GM21529 (cell line): ENCODE measurements at regions not wholly inside any gene's neighbourhood (a gene's known extent, or its start where the extent isn't known, plus 50 kb on each side); places are given as distances from the start of the nearest gene placed in this dataset.

Experiments used
- ATAC-seq: cut with Tn5 transposase; IDR thresholded peaks from one replicate; pipeline ENCODE4 v1.9.1; 2021; ENCODE audit not compliant: unreplicated experiment

- ATAC-seq: no peak
Measured at GRCh38 chr10:29395409-29395808, 106.5 kb downstream of the LYZL1 start.

DNA sequence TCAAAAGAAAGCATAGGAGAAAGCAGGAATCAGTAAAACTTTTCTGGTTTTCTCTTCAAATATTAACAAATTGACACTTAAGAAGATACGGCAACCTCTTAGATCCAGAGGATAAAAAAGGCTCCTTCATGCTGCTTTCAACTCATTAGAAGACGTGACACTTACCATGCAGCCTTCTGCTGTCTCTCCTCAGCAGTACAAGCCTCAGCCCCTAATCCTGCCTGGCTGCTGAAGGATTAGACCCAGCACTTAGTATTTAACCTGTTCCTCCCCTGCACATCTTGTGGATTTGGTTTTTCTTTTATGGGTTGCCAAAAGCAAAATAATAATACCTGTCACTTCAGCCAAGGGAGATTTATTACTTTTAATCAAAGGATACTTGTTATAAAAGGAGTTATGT, 108.4 kb downstream of the LYZL1 start:
- no peak for ATAC-seq

DNA sequence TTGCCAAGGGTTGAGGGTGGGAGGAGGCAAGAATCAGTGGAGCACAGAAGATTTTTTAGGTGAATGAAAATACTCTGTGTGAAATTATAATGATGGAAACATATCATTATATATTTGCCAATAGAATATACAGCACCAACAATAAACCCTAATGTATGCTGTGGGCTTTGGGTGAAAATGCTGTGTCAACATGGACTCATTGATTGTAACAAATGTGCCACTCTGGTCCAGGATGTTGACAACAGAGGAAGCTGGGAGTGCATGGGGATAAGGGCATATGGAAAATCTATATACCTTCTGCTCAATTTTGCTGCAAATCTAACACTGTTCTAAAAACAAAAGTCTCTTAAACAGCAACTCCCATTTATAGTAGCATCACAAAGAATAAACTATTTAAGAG, 114.3 kb downstream of the LYZL1 start:
- ATAC-seq: no peak

DNA sequence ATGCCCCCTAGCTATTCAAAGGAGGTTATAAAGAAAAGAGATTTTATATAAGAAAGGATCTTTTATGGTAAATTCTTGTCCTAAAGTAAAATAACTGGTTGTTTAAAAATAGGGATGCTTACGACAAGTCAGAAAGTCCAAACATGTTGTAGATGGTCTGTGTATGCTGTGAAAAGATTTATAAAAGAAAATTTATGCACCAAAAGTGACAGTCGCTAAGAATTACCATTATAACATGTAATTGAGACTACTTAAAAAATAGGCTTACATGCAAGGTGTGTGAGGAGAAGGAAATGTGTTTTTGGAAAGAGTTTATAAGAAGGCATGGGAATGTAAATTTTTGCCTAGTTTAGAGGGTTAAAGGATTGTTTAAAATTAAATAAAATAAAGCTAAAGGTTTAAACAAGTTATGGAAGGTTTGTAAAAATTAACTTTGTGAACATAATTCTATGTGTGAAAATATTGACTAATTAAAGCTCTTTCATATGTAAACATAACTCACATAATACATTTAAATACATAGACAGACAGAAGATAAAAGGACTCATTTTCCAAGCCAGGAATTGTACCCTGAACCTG, 118.5 kb downstream of the LYZL1 start:
- no peak for ATAC-seq
